WTC11 (cell line): ENCODE measurements at regions not wholly inside any gene's neighbourhood (a gene's known extent, or its start where the extent isn't known, plus 50 kb on each side); places are given as distances from the start of the nearest gene placed in this dataset.

ENCODE experiments used
- ATAC-seq: fragments of 200-7000 bp; cut with Tn5 transposase; 2 replicates; pipeline ENCODE4 v1.10.0; 2021; ENCODE audit warnings: mild to moderate bottlenecking, moderate library complexity
- CTCF ChIA-PET: fragments of 300-600 bp; sonication (Branson Sonifier 250); formaldehyde crosslinking; loops from one replicate; lab custom pipeline; 2021; ENCODE audit warnings: antibody characterized with exemption; lab: Charles Lee
- POLR2A ChIA-PET: fragments of 350-600 bp; sonication (Branson Sonifier 250); formaldehyde crosslinking; loops from one replicate; lab custom pipeline; 2021; ENCODE audit warnings: antibody characterized with exemption; lab: Charles Lee
- DNase-seq: peaks from one replicate; pipeline ENCODE4 v3.0.0; 2021; ENCODE audit warnings: low spot score
- H3K27ac Mint-ChIP-seq: 2 replicates; pipeline ENCODE4 v1.8.0; 2021; ENCODE audit warnings: mixed read lengths
- H3K27me3 Mint-ChIP-seq: 2 replicates; pipeline ENCODE4 v1.8.0; 2021; ENCODE audit warnings: low read depth, mild to moderate bottlenecking, moderate library complexity, mixed read lengths
- H3K36me3 Mint-ChIP-seq: 2 replicates; pipeline ENCODE4 v1.8.0; 2021; ENCODE audit warnings: mixed read lengths
- H3K4me1 Mint-ChIP-seq: 2 replicates; pipeline ENCODE4 v1.8.0; 2022; ENCODE audit warnings: mixed read lengths
- H3K4me3 Mint-ChIP-seq: 2 replicates; pipeline ENCODE4 v1.8.0; 2021; ENCODE audit warnings: mild to moderate bottlenecking, moderate library complexity, mixed read lengths
- H3K9me3 Mint-ChIP-seq: 2 replicates; pipeline ENCODE4 v1.8.0; 2021; ENCODE audit warnings: mixed read lengths
- AFF4 ChIP-seq: sonication (generic); formaldehyde crosslinking; IDR thresholded peaks from 2 replicates; pipeline ENCODE4 v1.8.1; 2023; ENCODE audit warnings: mild to moderate bottlenecking, missing genetic modification reagents, borderline replicate concordance
- CBFB ChIP-seq: sonication (generic); formaldehyde crosslinking; IDR thresholded peaks from 2 replicates; pipeline ENCODE4 v1.8.1; 2022; ENCODE audit warnings: mild to moderate bottlenecking, low read depth, missing genetic modification reagents
- ESRRA ChIP-seq: sonication (generic); formaldehyde crosslinking; IDR thresholded peaks from 2 replicates; pipeline ENCODE4 v1.8.1; 2022; ENCODE audit warnings: mild to moderate bottlenecking, missing genetic modification reagents, borderline replicate concordance
- FOXP4 ChIP-seq: sonication (generic); formaldehyde crosslinking; IDR thresholded peaks from 2 replicates; pipeline ENCODE4 v1.8.0; 2022; ENCODE audit warnings: mild to moderate bottlenecking, missing genetic modification reagents
- MLX ChIP-seq: sonication (generic); formaldehyde crosslinking; IDR thresholded peaks from 2 replicates; pipeline ENCODE4 v1.8.1; 2023; ENCODE audit warnings: mild to moderate bottlenecking, missing genetic modification reagents, moderate library complexity
- NR2C2 ChIP-seq: sonication (generic); formaldehyde crosslinking; IDR thresholded peaks from 2 replicates; pipeline ENCODE4 v1.8.0; 2022; ENCODE audit warnings: mild to moderate bottlenecking, missing genetic modification reagents
- RORB ChIP-seq: fragments of 250-450 bp; sonication (Bioruptor Pico); IDR thresholded peaks from 2 replicates; pipeline ENCODE4 v1.9.0; 2021; ENCODE audit warnings: mild to moderate bottlenecking
- SMAD4 ChIP-seq: sonication (generic); formaldehyde crosslinking; IDR thresholded peaks from 2 replicates; pipeline ENCODE4 v1.8.0; 2022; ENCODE audit warnings: mild to moderate bottlenecking, missing genetic modification reagents
- SP1 ChIP-seq: sonication (generic); formaldehyde crosslinking; conservative IDR thresholded peaks from 2 replicates; pipeline ENCODE4 v1.8.1; 2022; ENCODE audit warnings: missing genetic modification reagents
- TP53 ChIP-seq: sonication (generic); formaldehyde crosslinking; IDR thresholded peaks from 2 replicates; pipeline ENCODE4 v1.8.1; 2023; ENCODE audit warnings: mild to moderate bottlenecking, missing genetic modification reagents
- USF2 ChIP-seq: sonication (generic); formaldehyde crosslinking; IDR thresholded peaks from 2 replicates; pipeline ENCODE4 v1.8.1; 2023; ENCODE audit warnings: mild to moderate bottlenecking, missing genetic modification reagents, moderate library complexity
- ZBTB21 ChIP-seq: sonication (generic); formaldehyde crosslinking; IDR thresholded peaks from 2 replicates; pipeline ENCODE4 v1.8.1; 2023; ENCODE audit warnings: mild to moderate bottlenecking, missing genetic modification reagents, borderline replicate concordance
- ZBTB43 ChIP-seq: sonication (generic); formaldehyde crosslinking; IDR thresholded peaks from 2 replicates; pipeline ENCODE4 v1.8.1; 2023; ENCODE audit warnings: mild to moderate bottlenecking, missing genetic modification reagents
- ZMAT4 ChIP-seq: fragments of 250-450 bp; sonication (Bioruptor Pico); IDR thresholded peaks from 2 replicates; pipeline ENCODE4 v1.9.0; 2021; ENCODE audit warnings: mild to moderate bottlenecking
- ZNF232 ChIP-seq: sonication (generic); formaldehyde crosslinking; IDR thresholded peaks from 2 replicates; pipeline ENCODE4 v1.8.0; 2022; ENCODE audit warnings: mild to moderate bottlenecking, missing genetic modification reagents
- ZNF281 ChIP-seq: sonication (generic); formaldehyde crosslinking; IDR thresholded peaks from 2 replicates; pipeline ENCODE4 v1.8.0; 2023; ENCODE audit warnings: mild to moderate bottlenecking, missing genetic modification reagents
- ZNF512 ChIP-seq: sonication (generic); formaldehyde crosslinking; IDR thresholded peaks from 2 replicates; pipeline ENCODE4 v1.8.1; 2022; ENCODE audit warnings: missing genetic modification reagents, borderline replicate concordance
- ZNF532 ChIP-seq: fragments of 250-450 bp; sonication (Bioruptor Pico); IDR thresholded peaks from 2 replicates; pipeline ENCODE4 v1.9.0; 2021; ENCODE audit warnings: mild to moderate bottlenecking, borderline replicate concordance

GRCh38 chr4:14926368-14926767 is 75.9 kb upstream of the CPEB2 start:
- H3K9me3 Mint-ChIP-seq: no peaks in the 10 kb centered on the region
- no peak for DNase-seq
- H3K27me3 Mint-ChIP-seq: no peaks in the 10 kb centered on the region
- no peaks in the 10 kb centered on the region for H3K36me3 Mint-ChIP-seq
- no peak overlapping the region for H3K4me3 Mint-ChIP-seq
- no peak for TF ChIP-seq ZNF281 (CRISPR knock-in tag)
- TF ChIP-seq ESRRA: no peak
- TF ChIP-seq NR2C2: no peak
- no peak for TF ChIP-seq CBFB
- no peak for TF ChIP-seq ZNF232
- no peak for TF ChIP-seq USF2
- H3K27ac Mint-ChIP-seq: no peak overlapping the region
- no peak for ATAC-seq
- H3K4me1 Mint-ChIP-seq: peaks cover 7% of the 10 kb centered on the region
- CTCF ChIA-PET: no interaction called here
- POLR2A ChIA-PET: no interaction called here

- Mint-ChIP-seq H3K4me1 (peaks cover 7% of the 10 kb centered on the region), H3K27me3 (no peaks in the 10 kb centered on the region), H3K27ac (no peak overlapping the region), H3K36me3 (no peaks in the 10 kb centered on the region), H3K4me3 (no peak overlapping the region), H3K9me3 (no peaks in the 10 kb centered on the region)
- ChIA-PET POLR2A (no interaction called here), CTCF (no interaction called here)
- no peak for ATAC-seq
- no peak for DNase-seq
- no peak for TF ChIP-seq ZBTB43
- no peak for TF ChIP-seq MLX
- TF ChIP-seq FOXP4 (CRISPR knock-in tag): no peak
- TF ChIP-seq ZNF232: no peak
- no peak for TF ChIP-seq AFF4 (CRISPR knock-in tag)
- TF ChIP-seq SP1: no peak
- no peak for TF ChIP-seq ZNF512 (CRISPR knock-in tag)
- no peak for TF ChIP-seq ZMAT4 (CRISPR knock-in tag)
- TF ChIP-seq RORB (CRISPR knock-in tag): no peak
- TF ChIP-seq ZBTB21: no peak
- no peak for TF ChIP-seq ZNF532 (CRISPR knock-in tag)
- TF ChIP-seq SMAD4 (CRISPR knock-in tag): no peak
- TF ChIP-seq TP53 (CRISPR knock-in tag): no peak
Observed at GRCh38 chr4:14928035-14928434, 74.2 kb upstream of the CPEB2 start.
